GM23338 (cell line): ENCODE measurements at regions not wholly inside any gene's neighbourhood (a gene's known extent, or its start where the extent isn't known, plus 50 kb on each side); places are given as distances from the start of the nearest gene placed in this dataset.

ENCODE experiments used
- ATAC-seq: fragments of 200-7000 bp; cut with Tn5 transposase; 3 replicates; pipeline ENCODE4 v1.9.1; 2020
- DNase-seq: peaks from one replicate; pipeline ENCODE4 v3.0.0-alpha.2; 2015; ENCODE audit warnings: low spot score
- H2AFZ ChIP-seq: fragments of 200-600 bp; sonication (generic); 2 replicates; pipeline ENCODE4 v1.8.0; 2016; ENCODE audit warnings: antibody characterized with exemption, mild to moderate bottlenecking, moderate library complexity
- H3F3A ChIP-seq: fragments of 200-600 bp; sonication (generic); replicated peaks from 2 replicates; pipeline ENCODE4 v1.8.0; 2017; ENCODE audit warnings: antibody characterized with exemption, mixed run types, low read depth
- H3K27ac ChIP-seq: fragments of 200-600 bp; sonication (generic); 2 replicates; pipeline ENCODE4 v1.6.1; 2016; ENCODE audit warnings: low read depth
- H3K27me3 ChIP-seq: fragments of 200-600 bp; sonication (generic); 2 replicates; pipeline ENCODE4 v1.8.0; 2016; ENCODE audit warnings: mild to moderate bottlenecking, mixed run types, moderate library complexity; ENCODE audit not compliant: insufficient read depth
- H3K36me3 ChIP-seq: fragments of 200-600 bp; sonication (generic); 2 replicates; pipeline ENCODE4 v1.8.0; 2016; ENCODE audit warnings: mild to moderate bottlenecking; ENCODE audit not compliant: insufficient read depth
- H3K4me1 ChIP-seq: fragments of 200-600 bp; sonication (generic); 2 replicates; pipeline ENCODE4 v1.8.0; 2016; ENCODE audit warnings: mild to moderate bottlenecking, moderate library complexity; ENCODE audit not compliant: insufficient read depth
- H3K4me2 ChIP-seq: fragments of 200-600 bp; sonication (generic); 2 replicates; pipeline ENCODE4 v1.7.1; 2017; ENCODE audit warnings: mixed run types
- H3K4me3 ChIP-seq: fragments of 200-600 bp; sonication (generic); 2 replicates; pipeline ENCODE4 v1.6.1; 2016; ENCODE audit warnings: mixed run types
- H3K79me2 ChIP-seq: fragments of 200-600 bp; sonication (generic); replicated peaks from 2 replicates; pipeline ENCODE4 v1.8.0; 2017; ENCODE audit warnings: mild to moderate bottlenecking; ENCODE audit not compliant: insufficient read depth
- H3K9me2 ChIP-seq: fragments of 200-600 bp; sonication (generic); 2 replicates; pipeline ENCODE4 v1.8.0; 2017; ENCODE audit not compliant: insufficient read depth
- H4K20me1 ChIP-seq: fragments of 200-600 bp; sonication (generic); replicated peaks from 2 replicates; pipeline ENCODE4 v1.8.0; 2017; ENCODE audit warnings: mild to moderate bottlenecking; ENCODE audit not compliant: insufficient read depth
- H3K27ac Mint-ChIP-seq: 2 replicates; pipeline ENCODE4 v1.8.0; 2020; ENCODE audit warnings: inconsistent platforms, mild to moderate bottlenecking, moderate library complexity, mixed read lengths
- H3K27me3 Mint-ChIP-seq: 3 replicates; pipeline ENCODE4 v1.8.0; 2022; ENCODE audit warnings: low read depth, mild to moderate bottlenecking, moderate library complexity, mixed read lengths, inconsistent platforms; ENCODE audit not compliant: insufficient read depth, poor library complexity
- H3K36me3 Mint-ChIP-seq: 3 replicates; pipeline ENCODE4 v1.8.0; 2021; ENCODE audit warnings: low read depth, mild to moderate bottlenecking, inconsistent platforms, moderate library complexity, mixed read lengths
- H3K4me1 Mint-ChIP-seq: 3 replicates; pipeline ENCODE4 v1.8.0; 2020; ENCODE audit warnings: mild to moderate bottlenecking, inconsistent platforms, mixed read lengths
- H3K4me3 Mint-ChIP-seq: 3 replicates; pipeline ENCODE4 v1.8.0; 2021; ENCODE audit warnings: moderate library complexity, mild to moderate bottlenecking, inconsistent platforms, mixed read lengths
- H3K9me3 Mint-ChIP-seq: 3 replicates; pipeline ENCODE4 v1.8.0; 2020; ENCODE audit warnings: moderate library complexity, mild to moderate bottlenecking, inconsistent platforms, mixed read lengths
- CREB1 ChIP-seq: fragments of 250-450 bp; sonication (Bioruptor Pico); IDR thresholded peaks from 2 replicates; pipeline ENCODE4 v1.5.0; 2020; ENCODE audit warnings: low read depth, mild to moderate bottlenecking, moderate library complexity
- EZH2 ChIP-seq: fragments of 200-600 bp; sonication (generic); IDR thresholded peaks from one replicate; pipeline ENCODE4 v1.8.0; 2017; ENCODE audit warnings: antibody characterized with exemption, mild to moderate bottlenecking, low read depth; ENCODE audit not compliant: unreplicated experiment
- EZH2phosphoT487 ChIP-seq: fragments of 200-600 bp; sonication (generic); IDR thresholded peaks from one replicate; pipeline ENCODE4 v1.8.1; 2018; ENCODE audit warnings: antibody characterized with exemption; ENCODE audit not compliant: unreplicated experiment
- JUNB ChIP-seq: IDR thresholded peaks from one replicate; pipeline ENCODE4 v1.6.1; 2016; ENCODE audit warnings: antibody characterized with exemption; ENCODE audit not compliant: unreplicated experiment
- NANOG ChIP-seq: IDR thresholded peaks from 2 replicates; pipeline ENCODE4 v1.6.1; 2016; ENCODE audit warnings: antibody characterized with exemption, borderline replicate concordance
- ZNF331 ChIP-seq: fragments of 250-450 bp; sonication (Bioruptor Pico); IDR thresholded peaks from 2 replicates; pipeline ENCODE4 v1.5.0; 2020; ENCODE audit warnings: low read depth, mild to moderate bottlenecking, moderate library complexity
- TF ChIP-seq, protein P1 (sequence below): IDR thresholded peaks from 2 replicates; pipeline ENCODE4 v1.6.1; 2016; ENCODE audit warnings: antibody characterized with exemption

DNA sequence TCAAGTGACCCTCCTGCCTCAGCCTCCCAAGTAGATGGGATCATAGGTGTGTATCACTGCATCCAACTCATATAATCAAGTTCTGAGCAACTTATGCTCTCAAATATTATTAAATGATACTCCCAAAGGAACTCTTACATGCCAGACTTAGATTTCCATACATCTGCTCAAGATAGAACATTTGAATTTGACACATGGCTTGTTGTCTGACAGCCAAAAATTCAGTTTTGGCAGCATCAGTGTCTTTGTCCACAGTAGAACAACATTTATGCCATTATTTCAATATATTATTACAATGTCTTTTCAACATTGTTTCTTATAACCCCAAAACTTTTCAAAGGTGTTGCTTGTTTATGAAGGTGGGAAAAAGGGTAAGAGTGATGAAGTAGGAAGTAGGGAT, 116.2 kb downstream of the SUCNR1 start:
- DNase-seq, result no peak
- no peak for TF ChIP-seq CREB1
- TF ChIP-seq, protein P1, sequence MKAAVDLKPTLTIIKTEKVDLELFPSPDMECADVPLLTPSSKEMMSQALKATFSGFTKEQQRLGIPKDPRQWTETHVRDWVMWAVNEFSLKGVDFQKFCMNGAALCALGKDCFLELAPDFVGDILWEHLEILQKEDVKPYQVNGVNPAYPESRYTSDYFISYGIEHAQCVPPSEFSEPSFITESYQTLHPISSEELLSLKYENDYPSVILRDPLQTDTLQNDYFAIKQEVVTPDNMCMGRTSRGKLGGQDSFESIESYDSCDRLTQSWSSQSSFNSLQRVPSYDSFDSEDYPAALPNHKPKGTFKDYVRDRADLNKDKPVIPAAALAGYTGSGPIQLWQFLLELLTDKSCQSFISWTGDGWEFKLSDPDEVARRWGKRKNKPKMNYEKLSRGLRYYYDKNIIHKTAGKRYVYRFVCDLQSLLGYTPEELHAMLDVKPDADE, result no peak
- no peak for TF ChIP-seq JUNB
- no peak for TF ChIP-seq EZH2
- TF ChIP-seq NANOG, result no peak
- Histone ChIP-seq H3K36me3 (no peaks in the 10 kb centered on the region), H2AFZ (no peak overlapping the region), H3K27ac (no peak overlapping the region), H4K20me1 (no peaks in the 10 kb centered on the region), H3K4me2 (no peak overlapping the region), H3K79me2 (no peaks in the 10 kb centered on the region), H3K4me1 (peaks cover 6% of the 10 kb centered on the region; the same call in 1 of the 2 replicates), H3K27me3 (no peaks in the 10 kb centered on the region), H3F3A (no peaks in the 10 kb centered on the region), H3K4me3 (no peak overlapping the region), H3K9me2 (no peaks in the 10 kb centered on the region)
- no peak overlapping the region for H3K27ac Mint-ChIP-seq
- no peaks in the 10 kb centered on the region for H3K36me3 Mint-ChIP-seq
- H3K4me3 Mint-ChIP-seq, result no peak overlapping the region
- peaks cover 6% of the 10 kb centered on the region; the same call in 2 of the 3 replicates for H3K4me1 Mint-ChIP-seq
- no peaks in the 10 kb centered on the region for H3K9me3 Mint-ChIP-seq
- ATAC-seq, result no peak
- no peaks in the 10 kb centered on the region for H3K27me3 Mint-ChIP-seq

DNA sequence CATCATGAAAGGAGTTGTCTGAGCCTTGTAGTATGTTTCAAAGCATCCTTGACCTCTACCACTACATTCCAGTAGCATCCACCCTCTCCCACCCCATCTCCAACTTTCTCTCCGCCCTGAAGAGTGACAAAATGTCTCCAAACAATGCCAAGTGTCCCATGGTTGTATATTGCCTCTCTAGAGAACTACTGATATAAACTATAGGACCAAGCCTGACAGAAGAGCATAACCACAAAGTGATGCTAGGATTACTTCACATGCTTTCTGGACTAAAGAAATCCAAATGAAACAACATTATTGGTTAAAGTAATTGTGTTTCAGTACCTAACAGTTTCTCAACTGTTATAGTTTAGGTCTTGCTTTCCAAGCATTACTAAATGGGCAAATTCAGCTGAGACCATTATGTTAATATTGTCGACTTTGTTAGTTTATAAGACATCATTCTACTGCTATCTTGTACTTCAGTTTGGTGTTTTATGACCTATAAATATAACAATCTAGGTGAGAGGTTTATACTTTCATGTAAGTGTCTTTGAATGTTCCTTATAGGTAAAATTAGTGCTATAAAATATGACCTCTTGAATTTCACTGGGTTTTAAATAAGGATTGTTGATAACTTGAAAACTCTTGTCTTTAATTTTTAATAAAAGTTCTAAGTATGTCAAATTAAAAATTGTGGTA, 117.4 kb downstream of the SUCNR1 start:
- Histone ChIP-seq H3K4me3 (no peak overlapping the region), H4K20me1 (no peaks in the 10 kb centered on the region), H3K4me1 (peaks cover 6% of the 10 kb centered on the region; the same call in 1 of the 2 replicates), H2AFZ (no peak overlapping the region), H3K27me3 (no peaks in the 10 kb centered on the region), H3K79me2 (no peaks in the 10 kb centered on the region), H3K4me2 (no peak overlapping the region), H3F3A (no peaks in the 10 kb centered on the region), H3K36me3 (no peaks in the 10 kb centered on the region), H3K9me2 (no peaks in the 10 kb centered on the region), H3K27ac (no peak overlapping the region)
- Mint-ChIP-seq H3K4me3 (no peak overlapping the region), H3K27me3 (no peaks in the 10 kb centered on the region), H3K4me1 (peaks cover 6% of the 10 kb centered on the region; the same call in 2 of the 3 replicates), H3K27ac (no peak overlapping the region), H3K36me3 (no peaks in the 10 kb centered on the region), H3K9me3 (no peaks in the 10 kb centered on the region)
- no peak for DNase-seq
- ATAC-seq, result no peak
- TF ChIP-seq ZNF331 (CRISPR knock-in tag), result no peak
- TF ChIP-seq, protein P1, result no peak
- no peak for TF ChIP-seq EZH2phosphoT487
- TF ChIP-seq EZH2, result no peak
